Spleen (tissue), 7 donors: ENCODE measurements at regions not wholly inside any gene's neighbourhood (a gene's known extent, or its start where the extent isn't known, plus 50 kb on each side); places are given as distances from the start of the nearest gene placed in this dataset.

ENCODE experiments used
- CTCF ChIP-seq, 11 experiments: fragments of 200-600 bp in 7 of 11; fragments of 450-650 bp in 4 of 11; sonication (generic) in 4 of 11; IDR thresholded peaks in 8 of 11; conservative IDR thresholded peaks in 3 of 11; 1 replicate in 7 of 11; 2 replicates in 4 of 11; pipeline versions ENCODE4 v1.4.0 to v1.8.0; 2016 to 2021; ENCODE audit warnings: antibody characterized with exemption in 11 of 11, inconsistent platforms in 4 of 11, mild to moderate bottlenecking in 1 of 11
- POLR2A ChIP-seq, 3 donors: fragments of 450-650 bp; IDR thresholded peaks; one replicate each; pipeline ENCODE4 v1.5.1; 2017; ENCODE audit warnings: antibody characterized with exemption in 3 of 3, mild to moderate bottlenecking in 1 of 3
- POLR2AphosphoS5 ChIP-seq, 3 donors: sonication (generic); formaldehyde crosslinking; IDR thresholded peaks; one replicate each; pipeline ENCODE4 v1.5.1; 2017; ENCODE audit warnings: antibody characterized with exemption in 3 of 3
- donor health status: DM: no; HTN: no; CAD: no; lungs with moderate emphysema.
- donor health status: DM: no; HTN: no; CAD: no.
- donor health status: DM: no; HTN: no; CAD: no.

GRCh38 chr15:56528136-56528535, 63.2 kb upstream of the MNS1 start:
- no peak for TF ChIP-seq POLR2A (IDR thresholded peaks at IDR 0.05)
- TF ChIP-seq CTCF (IDR thresholded peaks at IDR 0.05 in 8 of 11, conservative IDR thresholded peaks at IDR 0.05 in 3 of 11): no peak
- TF ChIP-seq POLR2AphosphoS5 (IDR thresholded peaks at IDR 0.05): no peak
